Keratinocyte (primary cell): ENCODE measurements at regions not wholly inside any gene's neighbourhood (a gene's known extent, or its start where the extent isn't known, plus 50 kb on each side); places are given as distances from the start of the nearest gene placed in this dataset.

Experiments used
- DNase-seq: peaks from one replicate; pipeline ENCODE4 v3.0.0-alpha.2; 2011; ENCODE audit warnings: low read depth, missing footprints, low spot score
- FAIRE-seq: peaks from 2 replicates; lab custom pipeline; 2011; peaks lifted over from hg19 to GRCh38; lab: Jason Lieb, UNC
- H2AFZ ChIP-seq: 2 replicates; pipeline ENCODE4 v1.6.0; 2012; ENCODE audit warnings: low read length, control low read depth, inconsistent platforms; ENCODE audit not compliant: control insufficient read depth
- H3K27ac ChIP-seq: 2 replicates; pipeline ENCODE4 v1.5.1; 2011; ENCODE audit warnings: low read length; ENCODE audit not compliant: control insufficient read depth, insufficient read depth
- H3K27me3 ChIP-seq: 3 replicates; pipeline ENCODE4 v1.6.0; 2011; ENCODE audit warnings: low read length; ENCODE audit not compliant: control insufficient read depth, insufficient read depth; ENCODE audit errors: extremely low read depth
- H3K36me3 ChIP-seq, 2 experiments: 2 replicates in 1 of 2; 3 replicates in 1 of 2; pipeline ENCODE4 v1.5.1; 2011; ENCODE audit warnings: low read length in 2 of 2, mild to moderate bottlenecking in 1 of 2; ENCODE audit not compliant: control insufficient read depth in 2 of 2, insufficient read depth in 2 of 2; ENCODE audit errors: extremely low read depth in 1 of 2
- H3K4me1 ChIP-seq: 3 replicates; pipeline ENCODE4 v1.5.1; 2011; ENCODE audit warnings: low read length; ENCODE audit not compliant: control insufficient read depth, insufficient read depth; ENCODE audit errors: extremely low read depth
- H3K4me2 ChIP-seq: 3 replicates; pipeline ENCODE4 v1.6.0; 2011; ENCODE audit warnings: low read depth, low read length; ENCODE audit not compliant: control insufficient read depth, insufficient read depth; ENCODE audit errors: extremely low read depth
- H3K4me3 ChIP-seq, 3 experiments: fragments of 200-600 bp in 1 of 3; sonication (generic) in 1 of 3; 2 replicates in 2 of 3; 3 replicates in 1 of 3; pipeline ENCODE4 v1.5.1; 2011 to 2016; ENCODE audit warnings: low read length in 3 of 3, mild to moderate bottlenecking in 3 of 3, control low read depth in 2 of 3, inconsistent platforms in 1 of 3, low read depth in 1 of 3, mixed read lengths in 1 of 3, mixed run types in 1 of 3, moderate library complexity in 1 of 3; ENCODE audit not compliant: control insufficient read depth in 2 of 3, insufficient read depth in 2 of 3; ENCODE audit errors: extremely low read depth in 1 of 3
- H3K79me2 ChIP-seq: 2 replicates; pipeline ENCODE4 v1.6.0; 2012; ENCODE audit warnings: low read length; ENCODE audit not compliant: control insufficient read depth, insufficient read depth
- H3K9ac ChIP-seq: 3 replicates; pipeline ENCODE4 v1.6.0; 2011; ENCODE audit warnings: low read length; ENCODE audit not compliant: control insufficient read depth, insufficient read depth; ENCODE audit errors: extremely low read depth
- H3K9me1 ChIP-seq: 3 replicates; pipeline ENCODE4 v1.6.0; 2011; ENCODE audit warnings: low read length; ENCODE audit not compliant: control insufficient read depth, insufficient read depth; ENCODE audit errors: extremely low read depth
- H3K9me3 ChIP-seq: 2 replicates; pipeline ENCODE4 v1.5.1; 2012; ENCODE audit warnings: low read depth, low read length; ENCODE audit not compliant: control insufficient read depth
- H4K20me1 ChIP-seq: 3 replicates; pipeline ENCODE4 v1.6.0; 2011; ENCODE audit warnings: low read length; ENCODE audit not compliant: control insufficient read depth, insufficient read depth; ENCODE audit errors: extremely low read depth
- CTCF ChIP-seq, 3 experiments: IDR thresholded peaks in 1 of 3; conservative IDR thresholded peaks in 1 of 3; optimal IDR thresholded peaks in 1 of 3; 2 replicates in 2 of 3; 3 replicates in 1 of 3; pipeline versions ENCODE3 to v1.5.1; 2011; ENCODE audit warnings: low read length in 3 of 3, mild to moderate bottlenecking in 3 of 3, moderate library complexity in 2 of 3, control low read depth in 1 of 3, inconsistent platforms in 1 of 3; ENCODE audit not compliant: insufficient read depth in 2 of 3; ENCODE audit errors: extremely low read depth in 1 of 3
- EZH2 ChIP-seq: IDR thresholded peaks from one replicate; pipeline ENCODE4 v1.6.1; 2012; ENCODE audit warnings: inconsistent platforms, mild to moderate bottlenecking, low read length, moderate library complexity
- dilution Hi-C: fragments of 300-500 bp; cut with MboI; formaldehyde crosslinking; loops from one replicate; pipeline ENCODE4 v1.7.0; 2020; ENCODE audit warnings: low sequenced_read_pairs; ENCODE audit not compliant: extremely low pct_ligation_motif_present

DNA sequence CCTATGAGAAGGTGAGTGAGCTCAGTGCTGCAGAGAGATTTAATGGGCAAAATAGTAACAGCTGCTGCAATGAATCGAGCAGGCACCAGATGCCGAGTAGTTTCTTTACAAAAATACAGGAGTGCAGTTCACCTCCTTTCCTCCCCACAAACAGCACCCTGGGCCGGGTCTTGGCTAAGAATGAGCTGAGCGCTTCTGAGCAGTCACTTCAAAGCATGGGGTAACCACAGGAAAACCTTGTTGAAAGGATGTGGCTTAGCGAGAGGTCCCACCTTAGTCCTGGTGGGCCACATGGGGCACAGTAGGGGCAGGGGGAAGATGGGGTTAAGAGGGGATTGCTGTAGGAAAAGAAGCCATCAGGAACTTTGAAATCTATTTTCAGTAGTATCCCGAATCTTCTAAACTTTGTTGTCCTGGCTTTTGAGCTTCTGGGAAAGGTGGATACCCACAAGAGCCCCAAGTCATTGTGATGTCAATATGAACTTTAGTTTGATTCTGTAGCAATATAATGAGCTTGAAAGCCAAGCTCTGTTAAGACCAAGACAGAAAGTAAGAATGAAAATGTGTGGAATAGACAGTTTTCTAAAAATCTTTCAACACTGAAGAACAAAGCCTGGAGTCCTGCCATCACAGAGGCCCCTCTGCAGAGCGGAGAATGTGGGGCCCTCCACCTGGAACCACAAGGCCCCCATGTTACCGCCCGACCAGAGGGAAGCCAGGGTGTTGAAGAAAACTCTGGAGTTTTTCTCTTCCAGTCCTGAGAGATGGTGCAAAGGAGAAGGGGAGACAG lies 101.0 kb upstream of the ZNF236 start:
- Histone ChIP-seq H3K36me3 (no peaks in the 10 kb centered on the region), H2AFZ (no peak overlapping the region), H3K27me3 (no peaks in the 10 kb centered on the region), H3K4me3 (no peak overlapping the region), H3K79me2 (no peaks in the 10 kb centered on the region), H3K4me1 (no peaks in the 10 kb centered on the region), H4K20me1 (no peaks in the 10 kb centered on the region), H3K9me3 (no peaks in the 10 kb centered on the region), H3K27ac (no peak overlapping the region), H3K9ac (no peak overlapping the region), H3K4me2 (no peak overlapping the region), H3K9me1 (no peaks in the 10 kb centered on the region)
- FAIRE-seq (no peak), DNase-seq (no peak)
- dilution Hi-C loops, result no loop called here
- TF ChIP-seq CTCF (optimal IDR thresholded peaks at IDR 0.05 in 1 of 3, IDR thresholded peaks at IDR 0.05 in 1 of 3, conservative IDR thresholded peaks at IDR 0.05 in 1 of 3; ENCODE audit: extremely low read depth in 1 of 3, insufficient read depth in 2 of 3, low read length in 3 of 3) (no peak), EZH2 (no peak)

- Histone ChIP-seq H3K9ac (no peak overlapping the region), H3K4me1 (no peaks in the 10 kb centered on the region), H3K9me1 (no peaks in the 10 kb centered on the region), H3K36me3 (no peaks in the 10 kb centered on the region), H3K9me3 (no peaks in the 10 kb centered on the region), H2AFZ (no peak overlapping the region), H3K4me2 (no peak overlapping the region), H3K79me2 (no peaks in the 10 kb centered on the region), H3K27ac (no peak overlapping the region), H3K27me3 (no peaks in the 10 kb centered on the region), H4K20me1 (no peaks in the 10 kb centered on the region), H3K4me3 (no peak overlapping the region)
- TF ChIP-seq CTCF (optimal IDR thresholded peaks at IDR 0.05 in 1 of 3, IDR thresholded peaks at IDR 0.05 in 1 of 3, conservative IDR thresholded peaks at IDR 0.05 in 1 of 3; ENCODE audit: extremely low read depth in 1 of 3, insufficient read depth in 2 of 3, low read length in 3 of 3) (no peak), EZH2 (no peak)
- dilution Hi-C loops, result no loop called here
- no peak for DNase-seq
- FAIRE-seq, result no peak
Observed at GRCh38 chr18:76720683-76721082, 101.7 kb upstream of the ZNF236 start.
